ENCODE measurements at regions not wholly inside any gene's neighbourhood (a gene's known extent, or its start where the extent isn't known, plus 50 kb on each side); places are given as distances from the start of the nearest gene placed in this dataset.

DNA sequence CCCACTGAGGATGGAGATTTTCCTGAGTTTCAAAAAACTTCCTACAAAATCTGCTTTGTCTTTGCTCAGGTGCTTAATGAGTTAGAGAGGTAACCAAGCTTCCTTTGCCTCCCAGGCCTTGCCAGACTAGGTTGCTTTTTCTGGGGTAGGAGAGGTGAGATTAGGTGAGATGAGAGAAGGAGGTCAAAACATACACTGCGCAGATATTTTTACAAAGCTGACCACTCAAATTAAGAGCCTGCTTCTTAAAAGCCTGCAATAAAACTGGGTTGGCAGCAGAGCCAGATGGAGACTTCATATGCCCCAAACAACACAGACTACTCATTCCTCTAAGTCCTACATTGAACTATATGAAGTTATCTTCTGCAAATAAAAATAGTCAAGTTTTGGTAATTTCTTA lies 352.5 kb downstream of the NUF2 start:
- CTCF ChIA-PET: no interaction called here
- no TSS peak for BruUV-seq (replicated peaks)
- Histone ChIP-seq H3K36me3 (ENCODE audit: control insufficient read depth, insufficient read depth, low read length) (no peaks in the 10 kb centered on the region), H3K27me3 (ENCODE audit: control insufficient read depth, insufficient read depth, low read length) (no peaks in the 10 kb centered on the region), H3K27ac (ENCODE audit: low read length) (no peak overlapping the region), H3K9me3 (ENCODE audit: control insufficient read depth, insufficient read depth, low read depth, low read length) (no peaks in the 10 kb centered on the region), H3K4me1 (ENCODE audit: control insufficient read depth, insufficient read depth, low read length) (no peaks in the 10 kb centered on the region), H3K4me3 (ENCODE audit: low read depth in 2 of 2, low read length in 2 of 2) (no peak overlapping the region)
- ATAC-seq (no peak), DNase-seq (ENCODE audit: low read depth, low spot score) (no peak)
- in situ Hi-C loops (cut with HindIII; ENCODE audit: low pct_unique_long_range_greater_than_20kb, low sequenced_read_pairs) (no loop called here), intact Hi-C loops (cut with micrococcal nuclease; ENCODE audit: unreplicated experiment) (no loop called here)
- TF ChIP-seq CTCF (IDR thresholded peaks at IDR 0.05) (no peak), REST (IDR thresholded peaks at IDR 0.05; ENCODE audit: insufficient read depth in 1 of 2, low read depth in 2 of 2, low read length in 1 of 2) (no peak), POLR2AphosphoS5 (IDR thresholded peaks at IDR 0.05; ENCODE audit: low read depth, low read length) (no peak), SIN3A (IDR thresholded peaks at IDR 0.05; ENCODE audit: borderline replicate concordance, insufficient read depth, low read depth, low read length) (no peak), TCF7L2 (IDR thresholded peaks at IDR 0.05; ENCODE audit: low read depth, low read length) (no peak)
- POLR2A ChIA-PET: no interaction called here

DNA sequence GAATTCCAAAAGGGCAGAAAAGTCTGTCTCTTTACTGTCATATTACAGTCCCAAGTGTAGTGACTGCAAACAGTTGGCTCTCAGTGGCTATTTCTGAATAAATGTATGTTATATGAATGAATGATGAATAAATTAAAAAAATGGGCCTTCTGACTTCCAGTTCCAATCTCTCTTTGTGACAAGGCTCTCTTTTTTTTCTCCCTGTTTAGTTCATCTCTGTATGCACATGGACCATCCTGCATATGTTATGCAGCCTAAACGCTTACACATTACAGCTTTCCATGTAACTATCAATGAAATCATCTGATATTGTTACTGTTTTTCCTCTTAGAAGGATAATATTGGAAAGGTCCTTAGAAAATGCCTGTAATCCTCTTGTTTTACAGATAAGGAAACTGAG lies 363.0 kb downstream of the NUF2 start:
- DNase-seq (ENCODE audit: low read depth, low spot score) (no peak), ATAC-seq (no peak)
- Histone ChIP-seq H3K9me3 (ENCODE audit: control insufficient read depth, insufficient read depth, low read depth, low read length) (no peaks in the 10 kb centered on the region), H3K36me3 (ENCODE audit: control insufficient read depth, insufficient read depth, low read length) (no peaks in the 10 kb centered on the region), H3K27me3 (ENCODE audit: control insufficient read depth, insufficient read depth, low read length) (no peaks in the 10 kb centered on the region), H3K4me3 (ENCODE audit: low read depth in 2 of 2, low read length in 2 of 2) (no peak overlapping the region), H3K27ac (ENCODE audit: low read length) (no peak overlapping the region), H3K4me1 (ENCODE audit: control insufficient read depth, insufficient read depth, low read length) (no peaks in the 10 kb centered on the region)
- intact Hi-C loops (cut with micrococcal nuclease; ENCODE audit: unreplicated experiment): no loop called here
- in situ Hi-C loops (cut with HindIII; ENCODE audit: low pct_unique_long_range_greater_than_20kb, low sequenced_read_pairs): no loop called here
- BruUV-seq (replicated peaks): no TSS peak
- ChIA-PET POLR2A (no interaction called here), CTCF (no interaction called here)
- TF ChIP-seq REST (IDR thresholded peaks at IDR 0.05; ENCODE audit: insufficient read depth in 1 of 2, low read depth in 2 of 2, low read length in 1 of 2) (no peak), TCF7L2 (IDR thresholded peaks at IDR 0.05; ENCODE audit: low read depth, low read length) (no peak), POLR2AphosphoS5 (IDR thresholded peaks at IDR 0.05; ENCODE audit: low read depth, low read length) (no peak), SIN3A (IDR thresholded peaks at IDR 0.05; ENCODE audit: borderline replicate concordance, insufficient read depth, low read depth, low read length) (no peak), CTCF (IDR thresholded peaks at IDR 0.05) (no peak)
